Astrocyte (in vitro differentiated cells and primary cell): ENCODE measurements at regions not wholly inside any gene's neighbourhood (a gene's known extent, or its start where the extent isn't known, plus 50 kb on each side); places are given as distances from the start of the nearest gene placed in this dataset.

Source experiments
- DNase-seq: peaks from one replicate; pipeline ENCODE4 v3.0.0-alpha.2; 2010; ENCODE audit warnings: low read depth
- FAIRE-seq: peaks from 2 replicates; lab custom pipeline; 2011; peaks lifted over from hg19 to GRCh38; lab: Jason Lieb, UNC
- H2AFZ ChIP-seq: 2 replicates; pipeline ENCODE4 v1.6.0; 2012; ENCODE audit warnings: low read depth, low read length, inconsistent platforms
- H3K27ac ChIP-seq: 2 replicates; pipeline ENCODE4 v1.5.1; 2011; ENCODE audit warnings: low read depth, low read length, inconsistent platforms
- H3K27me3 ChIP-seq: 2 replicates; pipeline ENCODE4 v1.6.0; 2011; ENCODE audit warnings: low read length, inconsistent platforms; ENCODE audit not compliant: insufficient read depth
- H3K36me3 ChIP-seq: 2 replicates; pipeline ENCODE4 v1.5.1; 2011; ENCODE audit warnings: low read length, inconsistent platforms; ENCODE audit not compliant: insufficient read depth
- H3K4me1 ChIP-seq: 2 replicates; pipeline ENCODE4 v1.5.1; 2011; ENCODE audit warnings: low read length, inconsistent platforms; ENCODE audit not compliant: insufficient read depth
- H3K4me2 ChIP-seq: 2 replicates; pipeline ENCODE4 v1.6.0; 2012; ENCODE audit warnings: low read length, inconsistent platforms
- H3K4me3 ChIP-seq: 2 replicates; pipeline ENCODE4 v1.5.1; 2011; ENCODE audit warnings: low read depth, mild to moderate bottlenecking, low read length, inconsistent platforms; ENCODE audit not compliant: insufficient read depth
- H3K79me2 ChIP-seq: 2 replicates; pipeline ENCODE4 v1.6.0; 2012; ENCODE audit warnings: mild to moderate bottlenecking, low read length, inconsistent platforms; ENCODE audit not compliant: insufficient read depth
- H3K9ac ChIP-seq: 2 replicates; pipeline ENCODE4 v1.6.0; 2012; ENCODE audit warnings: mild to moderate bottlenecking, low read length, inconsistent platforms
- H3K9me3 ChIP-seq: 2 replicates; pipeline ENCODE4 v1.5.1; 2012; ENCODE audit warnings: low read depth, mild to moderate bottlenecking, low read length, inconsistent platforms; ENCODE audit not compliant: insufficient read depth
- H4K20me1 ChIP-seq: 2 replicates; pipeline ENCODE4 v1.6.0; 2012; ENCODE audit warnings: low read length, inconsistent platforms; ENCODE audit not compliant: insufficient read depth
- H3K27ac Mint-ChIP-seq: one replicate; pipeline ENCODE4 v1.8.0; 2021; ENCODE audit warnings: mild to moderate bottlenecking, mixed read lengths; ENCODE audit not compliant: unreplicated experiment
- H3K27me3 Mint-ChIP-seq: one replicate; pipeline ENCODE4 v1.8.0; 2021; ENCODE audit warnings: low read depth, mixed read lengths; ENCODE audit not compliant: unreplicated experiment
- H3K36me3 Mint-ChIP-seq: one replicate; pipeline ENCODE4 v1.8.0; 2021; ENCODE audit warnings: low read depth, mixed read lengths; ENCODE audit not compliant: unreplicated experiment
- H3K4me1 Mint-ChIP-seq: one replicate; pipeline ENCODE4 v1.8.0; 2021; ENCODE audit warnings: low read depth, mixed read lengths; ENCODE audit not compliant: unreplicated experiment
- H3K4me3 Mint-ChIP-seq: one replicate; pipeline ENCODE4 v1.8.0; 2021; ENCODE audit warnings: mild to moderate bottlenecking, moderate library complexity, mixed read lengths; ENCODE audit not compliant: unreplicated experiment
- H3K9me3 Mint-ChIP-seq: one replicate; pipeline ENCODE4 v1.8.0; 2021; ENCODE audit warnings: mild to moderate bottlenecking, mixed read lengths; ENCODE audit not compliant: unreplicated experiment
- EZH2 ChIP-seq: IDR thresholded peaks from 2 replicates; pipeline ENCODE4 v1.6.1; 2012; ENCODE audit warnings: mild to moderate bottlenecking, low read length, inconsistent platforms; ENCODE audit not compliant: insufficient read depth
- TF ChIP-seq, protein P1 (sequence below): IDR thresholded peaks from 2 replicates; pipeline ENCODE4 v1.5.1; 2011; ENCODE audit warnings: low read depth, mild to moderate bottlenecking, inconsistent platforms, low read length, moderate library complexity; ENCODE audit not compliant: insufficient read depth

DNA sequence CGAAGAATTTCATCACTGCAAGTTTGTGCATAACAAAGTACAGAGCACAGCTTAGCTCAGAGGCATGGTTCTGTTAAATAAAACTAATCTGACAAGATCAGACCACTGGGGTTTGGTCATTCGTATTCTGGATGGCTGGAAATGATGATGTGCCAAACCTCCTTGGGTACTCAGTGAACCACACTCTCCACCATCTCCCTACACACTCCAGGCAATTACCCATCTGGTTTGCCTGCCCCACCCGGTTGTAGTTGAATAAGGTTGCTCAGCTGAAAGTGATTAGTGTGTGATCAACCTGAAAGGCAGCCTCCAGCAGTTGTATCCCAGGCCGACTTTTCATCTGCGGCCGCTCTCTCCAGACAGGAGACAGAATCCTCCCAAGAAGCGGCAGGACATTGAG lies 371.4 kb downstream of the TLE1 start:
- Histone ChIP-seq H2AFZ (no peak overlapping the region), H3K9ac (no peak overlapping the region), H4K20me1 (no peaks in the 10 kb centered on the region), H3K4me3 (no peak overlapping the region), H3K79me2 (no peaks in the 10 kb centered on the region), H3K4me1 (no peaks in the 10 kb centered on the region), H3K27ac (no peak overlapping the region), H3K9me3 (no peaks in the 10 kb centered on the region), H3K27me3 (no peaks in the 10 kb centered on the region), H3K4me2 (no peak overlapping the region), H3K36me3 (no peaks in the 10 kb centered on the region)
- peaks cover 5% of the 10 kb centered on the region for H3K4me1 Mint-ChIP-seq
- DNase-seq (peak; percentile 75), FAIRE-seq (no peak)
- H3K9me3 Mint-ChIP-seq, result no peaks in the 10 kb centered on the region
- no peaks in the 10 kb centered on the region for H3K36me3 Mint-ChIP-seq
- no peak for TF ChIP-seq EZH2
- TF ChIP-seq, protein P1, sequence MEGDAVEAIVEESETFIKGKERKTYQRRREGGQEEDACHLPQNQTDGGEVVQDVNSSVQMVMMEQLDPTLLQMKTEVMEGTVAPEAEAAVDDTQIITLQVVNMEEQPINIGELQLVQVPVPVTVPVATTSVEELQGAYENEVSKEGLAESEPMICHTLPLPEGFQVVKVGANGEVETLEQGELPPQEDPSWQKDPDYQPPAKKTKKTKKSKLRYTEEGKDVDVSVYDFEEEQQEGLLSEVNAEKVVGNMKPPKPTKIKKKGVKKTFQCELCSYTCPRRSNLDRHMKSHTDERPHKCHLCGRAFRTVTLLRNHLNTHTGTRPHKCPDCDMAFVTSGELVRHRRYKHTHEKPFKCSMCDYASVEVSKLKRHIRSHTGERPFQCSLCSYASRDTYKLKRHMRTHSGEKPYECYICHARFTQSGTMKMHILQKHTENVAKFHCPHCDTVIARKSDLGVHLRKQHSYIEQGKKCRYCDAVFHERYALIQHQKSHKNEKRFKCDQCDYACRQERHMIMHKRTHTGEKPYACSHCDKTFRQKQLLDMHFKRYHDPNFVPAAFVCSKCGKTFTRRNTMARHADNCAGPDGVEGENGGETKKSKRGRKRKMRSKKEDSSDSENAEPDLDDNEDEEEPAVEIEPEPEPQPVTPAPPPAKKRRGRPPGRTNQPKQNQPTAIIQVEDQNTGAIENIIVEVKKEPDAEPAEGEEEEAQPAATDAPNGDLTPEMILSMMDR, result no peak
- no peaks in the 10 kb centered on the region for H3K27me3 Mint-ChIP-seq
- H3K27ac Mint-ChIP-seq, result no peak overlapping the region
- no peak overlapping the region for H3K4me3 Mint-ChIP-seq

DNA sequence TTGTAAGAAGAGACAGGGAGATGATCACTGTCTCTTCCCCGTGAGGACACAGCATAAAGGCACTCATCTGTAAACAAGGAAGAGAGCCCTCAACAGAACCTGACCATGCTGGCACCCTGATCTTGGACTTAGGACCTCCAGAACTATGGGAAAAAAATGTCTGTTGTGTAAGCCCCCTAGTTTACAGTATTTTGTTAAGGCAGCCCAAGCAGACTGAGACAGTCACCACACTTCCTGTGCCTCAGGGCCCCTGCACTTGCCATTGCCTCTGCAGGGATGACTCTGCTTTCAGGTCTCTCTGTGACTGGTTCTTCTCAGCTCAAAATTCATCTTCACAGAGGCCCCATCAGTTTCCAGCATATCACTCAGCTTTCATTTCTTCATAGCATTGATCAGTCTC lies 372.1 kb downstream of the TLE1 start:
- no peak for DNase-seq
- Histone ChIP-seq H2AFZ (no peak overlapping the region), H3K27me3 (no peaks in the 10 kb centered on the region), H4K20me1 (no peaks in the 10 kb centered on the region), H3K27ac (no peak overlapping the region), H3K9ac (no peak overlapping the region), H3K4me1 (no peaks in the 10 kb centered on the region), H3K36me3 (no peaks in the 10 kb centered on the region), H3K9me3 (no peaks in the 10 kb centered on the region), H3K4me2 (no peak overlapping the region), H3K79me2 (no peaks in the 10 kb centered on the region), H3K4me3 (no peak overlapping the region)
- Mint-ChIP-seq H3K4me1 (peaks cover 5% of the 10 kb centered on the region), H3K36me3 (no peaks in the 10 kb centered on the region), H3K27ac (no peak overlapping the region), H3K27me3 (no peaks in the 10 kb centered on the region), H3K9me3 (no peaks in the 10 kb centered on the region), H3K4me3 (no peak overlapping the region)
- TF ChIP-seq EZH2, result no peak
- TF ChIP-seq, protein P1, result no peak
- FAIRE-seq, result no peak

DNA sequence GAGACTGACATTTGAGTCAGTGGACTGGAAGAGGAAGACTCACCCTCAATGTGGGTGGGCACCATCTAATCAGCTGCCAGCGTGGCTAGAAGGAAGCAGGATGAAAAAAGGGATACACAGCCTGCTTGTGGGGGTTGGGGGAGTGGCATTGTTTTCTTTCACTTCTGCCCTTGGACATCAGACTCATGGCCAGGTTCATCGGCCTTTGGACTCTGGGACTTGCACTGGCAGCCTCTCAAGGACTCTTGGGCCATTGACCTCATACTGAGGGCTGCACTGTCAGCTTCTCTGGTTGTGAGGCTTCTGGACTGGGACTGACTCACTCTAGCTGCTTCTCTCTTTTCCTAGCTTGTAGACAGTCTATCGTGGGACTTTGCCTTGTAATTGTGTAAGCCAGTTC lies 374.9 kb downstream of the TLE1 start:
- Histone ChIP-seq H3K27ac (no peak overlapping the region), H4K20me1 (no peaks in the 10 kb centered on the region), H3K36me3 (no peaks in the 10 kb centered on the region), H3K79me2 (no peaks in the 10 kb centered on the region), H3K4me3 (no peak overlapping the region), H3K4me2 (no peak overlapping the region), H3K9ac (no peak overlapping the region), H3K4me1 (no peaks in the 10 kb centered on the region), H3K27me3 (no peaks in the 10 kb centered on the region), H3K9me3 (no peaks in the 10 kb centered on the region), H2AFZ (no peak overlapping the region)
- TF ChIP-seq, protein P1, result no peak
- no peak for TF ChIP-seq EZH2
- no peaks in the 10 kb centered on the region for H3K9me3 Mint-ChIP-seq
- DNase-seq (no peak), FAIRE-seq (no peak)
- peaks cover 5% of the 10 kb centered on the region for H3K4me1 Mint-ChIP-seq
- no peaks in the 10 kb centered on the region for H3K27me3 Mint-ChIP-seq
- no peak overlapping the region for H3K27ac Mint-ChIP-seq
- no peaks in the 10 kb centered on the region for H3K36me3 Mint-ChIP-seq
- H3K4me3 Mint-ChIP-seq, result no peak overlapping the region
